ENCODE measurements at regions not wholly inside any gene's neighbourhood (a gene's known extent, or its start where the extent isn't known, plus 50 kb on each side); places are given as distances from the start of the nearest gene placed in this dataset.
A peak's percentile ranks its signal among the peaks of the same experiment; 100 is the strongest.
"Not testable (repeated sequence)": the region's sequence is repeated elsewhere in the genome, so short reads cannot be mapped to it uniquely, and the experiment has no call there.

GRCh38 chr13:80499536-80500290 is 158.8 kb upstream of the SPRY2 start:
- intact Hi-C loops (cut with DNase I, micrococcal nuclease): no loop called here
- no peaks in the 10 kb centered on the region for H3K36me3 ChIP-seq (ENCODE audit: low read depth)
- H3K4me3 ChIP-seq: no peak overlapping the region
- no peaks in the 10 kb centered on the region for H3K4me1 ChIP-seq (ENCODE audit: low read depth)
- H3K9me3 ChIP-seq: no peaks in the 10 kb centered on the region
- DNase-seq: no peak
- ATAC-seq: no peak
- no peak for TF ChIP-seq CTCF (IDR thresholded peaks at IDR 0.05)

GRCh38 chr13:80498433-80498832 is 157.5 kb upstream of the SPRY2 start:
- H3K4me1 ChIP-seq (ENCODE audit: low read depth): no peaks in the 10 kb centered on the region
- no peak for ATAC-seq
- H3K9me3 ChIP-seq: no peaks in the 10 kb centered on the region
- no peak for DNase-seq
- TF ChIP-seq CTCF (IDR thresholded peaks at IDR 0.05): no peak
- H3K4me3 ChIP-seq: no peak overlapping the region
- intact Hi-C loops (cut with DNase I, micrococcal nuclease): no loop called here
- no peaks in the 10 kb centered on the region for H3K36me3 ChIP-seq (ENCODE audit: low read depth)

GRCh38 chr13:80497978-80498377 is 157.1 kb upstream of the SPRY2 start:
- DNase-seq: no peak
- ATAC-seq: no peak
- no peak overlapping the region for H3K4me3 ChIP-seq
- H3K9me3 ChIP-seq: no peaks in the 10 kb centered on the region
- H3K4me1 ChIP-seq (ENCODE audit: low read depth): no peaks in the 10 kb centered on the region
- TF ChIP-seq CTCF (IDR thresholded peaks at IDR 0.05): no peak
- H3K36me3 ChIP-seq (ENCODE audit: low read depth): no peaks in the 10 kb centered on the region
- intact Hi-C loops (cut with DNase I, micrococcal nuclease): no loop called here

- H3K36me3 ChIP-seq (ENCODE audit: low read depth): no peaks in the 10 kb centered on the region
Observed at GRCh38 chr13:80497439-80497838, 156.5 kb upstream of the SPRY2 start.

GRCh38 chr13:80496721-80497397 is 155.9 kb upstream of the SPRY2 start:
- TF ChIP-seq CTCF (IDR thresholded peaks at IDR 0.05): no peak
- no peaks in the 10 kb centered on the region for H3K9me3 ChIP-seq
- no peaks in the 10 kb centered on the region for H3K36me3 ChIP-seq (ENCODE audit: low read depth)
- no peaks in the 10 kb centered on the region for H3K4me1 ChIP-seq (ENCODE audit: low read depth)
- intact Hi-C loops (cut with DNase I, micrococcal nuclease): no loop called here
- DNase-seq (no peak), ATAC-seq (no peak)
- no peak overlapping the region for H3K4me3 ChIP-seq

More at GRCh38 chr13:80497439-80497838, 156.5 kb upstream of the SPRY2 start:
- ATAC-seq (no peak), DNase-seq (no peak)
- H3K4me3 ChIP-seq: no peak overlapping the region
- intact Hi-C loops (cut with DNase I, micrococcal nuclease): no loop called here
- TF ChIP-seq CTCF (IDR thresholded peaks at IDR 0.05): no peak
- H3K4me1 ChIP-seq (ENCODE audit: low read depth): no peaks in the 10 kb centered on the region
- H3K9me3 ChIP-seq: no peaks in the 10 kb centered on the region

GRCh38 chr13:80490491-80490943 is 149.6 kb upstream of the SPRY2 start:
- H3K9me3 ChIP-seq; ATAC-seq; H3K4me3 ChIP-seq; H3K36me3 ChIP-seq (ENCODE audit: low read depth); H3K4me1 ChIP-seq (ENCODE audit: low read depth); intact Hi-C loops (cut with DNase I, micrococcal nuclease): not testable (repeated sequence)
- DNase-seq: peak in 2 of 3 donors; percentile 15 to 37

Data from mucosa of descending colon (tissue), 3 donors.